GM19468 (cell line): ENCODE measurements at regions not wholly inside any gene's neighbourhood (a gene's known extent, or its start where the extent isn't known, plus 50 kb on each side); places are given as distances from the start of the nearest gene placed in this dataset.

ENCODE experiments used
- ATAC-seq: cut with Tn5 transposase; IDR thresholded peaks from one replicate; pipeline ENCODE4 v1.9.1; 2021; ENCODE audit warnings: mild to moderate bottlenecking, moderate library complexity, moderate number of reproducible peaks; ENCODE audit not compliant: unreplicated experiment; ENCODE audit errors: extremely low read depth

DNA sequence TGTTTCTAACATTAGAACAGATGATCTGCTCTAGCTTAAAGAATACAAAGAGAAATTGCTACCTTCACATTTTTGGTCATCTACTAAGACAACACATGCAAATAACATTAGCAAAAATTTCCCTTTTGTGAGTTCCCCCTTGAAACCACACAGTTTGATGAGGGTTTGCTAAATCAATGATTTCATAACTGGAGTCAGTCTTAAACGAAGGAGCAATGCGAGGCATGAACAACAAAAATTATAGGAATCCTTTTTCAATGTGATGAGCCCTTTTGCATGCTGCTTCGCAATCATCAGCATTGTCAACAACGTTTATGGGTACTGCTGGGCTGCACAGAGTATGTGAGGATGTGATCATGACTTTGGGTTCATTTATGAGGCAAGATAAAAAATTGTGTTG lies 286.4 kb downstream of the C7orf25 start:
- no peak for ATAC-seq

DNA sequence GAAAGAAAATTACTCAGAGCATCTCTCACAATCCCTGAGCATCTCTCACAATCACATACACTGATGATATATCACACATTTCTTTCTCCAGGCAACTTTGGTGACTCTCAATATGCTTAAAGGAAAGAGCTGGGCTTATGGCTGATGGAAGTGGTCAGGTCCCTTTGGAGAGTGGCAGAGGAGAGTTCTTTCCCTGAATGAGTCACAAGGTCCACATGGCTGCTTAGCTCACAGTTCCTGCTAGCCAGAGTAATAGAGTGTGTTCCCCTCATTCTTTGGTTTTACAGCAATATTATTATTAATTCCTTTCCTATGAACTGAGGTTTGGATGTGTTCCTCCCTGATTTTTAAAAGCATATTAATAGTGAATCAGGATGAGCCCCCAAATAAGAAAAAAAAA lies 287.4 kb downstream of the C7orf25 start:
- no peak for ATAC-seq

DNA sequence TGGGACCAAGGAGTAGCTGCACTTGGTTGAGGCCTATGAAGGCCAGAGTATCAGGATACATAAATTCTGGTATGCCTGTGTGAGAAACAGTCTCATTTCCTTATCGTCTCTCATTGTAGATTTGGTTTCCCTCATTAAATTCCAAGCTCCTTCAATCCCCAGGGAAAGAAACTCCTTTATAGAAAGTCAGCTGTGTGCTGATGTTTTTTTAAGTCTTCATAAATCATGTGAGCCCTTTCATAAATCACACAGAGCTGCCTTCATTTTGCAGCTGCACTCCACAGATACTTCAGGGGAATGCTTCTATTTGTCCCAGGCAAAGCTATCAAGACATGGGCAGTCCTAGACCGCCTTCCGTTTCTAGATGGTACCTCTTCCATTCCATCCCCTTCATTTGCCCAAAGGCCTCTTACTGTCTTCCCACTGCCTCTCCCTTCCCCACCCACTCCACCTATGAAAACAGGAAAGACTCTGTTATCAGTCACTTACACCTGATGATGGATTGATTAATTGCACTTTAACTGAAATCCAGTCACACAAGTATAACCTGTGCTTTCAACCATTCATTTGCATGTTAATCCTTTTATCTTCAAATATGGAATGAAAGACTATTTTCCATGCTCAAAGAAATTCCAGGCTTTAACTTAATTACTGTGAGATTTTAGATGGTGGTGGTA lies 290.2 kb downstream of the C7orf25 start:
- ATAC-seq, result no peak

DNA sequence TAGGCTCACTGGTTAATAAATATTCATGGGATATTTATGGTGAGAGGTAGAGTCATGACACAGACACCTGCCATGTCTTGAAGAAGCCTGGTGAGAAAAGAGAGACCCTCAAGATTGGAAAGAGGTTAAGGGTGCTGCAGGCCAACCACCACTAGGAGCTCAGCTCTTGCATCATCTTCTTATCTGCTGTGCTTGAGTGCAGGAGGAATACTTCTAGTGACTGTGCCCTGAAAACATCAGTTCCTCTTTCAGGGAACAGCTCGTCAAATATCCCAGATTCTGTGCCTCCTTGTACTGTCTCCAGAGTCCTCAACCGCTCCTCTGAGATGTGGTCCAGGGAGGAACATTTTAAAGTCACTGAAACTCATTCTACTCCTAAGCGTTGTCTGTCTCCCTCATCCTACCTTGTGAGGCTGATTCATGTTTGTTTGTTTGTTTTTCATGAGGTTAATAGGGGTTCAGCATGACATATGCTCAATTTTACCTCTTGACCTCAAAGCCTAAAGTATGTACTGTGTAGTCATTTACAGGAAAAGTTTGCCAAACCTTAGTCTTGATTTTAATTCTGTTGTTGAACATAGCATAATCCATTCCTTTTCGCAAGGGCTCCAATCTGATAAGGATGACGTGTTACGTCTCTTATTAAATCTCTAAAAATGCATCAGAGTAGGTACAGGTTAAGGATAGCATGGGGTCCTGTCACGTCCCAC lies 293.1 kb downstream of the C7orf25 start:
- ATAC-seq, result no peak

DNA sequence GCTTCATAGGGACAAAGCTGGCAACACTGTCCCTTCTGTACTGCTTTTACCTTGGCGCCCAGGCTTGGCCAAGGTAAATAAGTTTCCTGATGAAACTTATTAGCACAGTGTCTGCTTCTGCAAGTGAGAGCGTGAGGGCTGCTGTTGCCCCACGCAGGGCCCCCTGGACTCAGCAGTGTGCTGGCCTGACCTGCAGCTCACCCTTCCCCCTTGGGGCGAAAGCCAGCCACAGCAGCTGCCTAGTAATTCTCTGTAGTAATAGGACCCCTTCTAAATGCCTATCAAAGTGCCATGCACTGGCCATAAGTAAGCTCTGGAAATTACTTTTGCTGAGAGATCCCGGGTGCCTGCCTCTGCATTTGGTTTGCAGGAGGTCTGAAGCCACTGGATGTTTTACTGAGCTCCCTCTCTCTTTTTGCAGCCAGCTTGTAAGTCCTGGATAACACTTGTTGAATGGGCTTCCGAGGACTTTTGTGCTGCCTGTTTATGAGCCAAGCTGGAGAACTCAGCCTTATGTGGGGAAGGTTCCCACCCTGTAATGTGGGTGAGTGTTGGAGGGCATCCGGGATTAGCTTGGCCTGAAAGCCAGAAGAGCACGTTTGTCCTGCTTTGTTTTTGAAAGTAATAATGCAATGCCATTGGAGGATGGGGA lies 293.9 kb downstream of the C7orf25 start:
- no peak for ATAC-seq

DNA sequence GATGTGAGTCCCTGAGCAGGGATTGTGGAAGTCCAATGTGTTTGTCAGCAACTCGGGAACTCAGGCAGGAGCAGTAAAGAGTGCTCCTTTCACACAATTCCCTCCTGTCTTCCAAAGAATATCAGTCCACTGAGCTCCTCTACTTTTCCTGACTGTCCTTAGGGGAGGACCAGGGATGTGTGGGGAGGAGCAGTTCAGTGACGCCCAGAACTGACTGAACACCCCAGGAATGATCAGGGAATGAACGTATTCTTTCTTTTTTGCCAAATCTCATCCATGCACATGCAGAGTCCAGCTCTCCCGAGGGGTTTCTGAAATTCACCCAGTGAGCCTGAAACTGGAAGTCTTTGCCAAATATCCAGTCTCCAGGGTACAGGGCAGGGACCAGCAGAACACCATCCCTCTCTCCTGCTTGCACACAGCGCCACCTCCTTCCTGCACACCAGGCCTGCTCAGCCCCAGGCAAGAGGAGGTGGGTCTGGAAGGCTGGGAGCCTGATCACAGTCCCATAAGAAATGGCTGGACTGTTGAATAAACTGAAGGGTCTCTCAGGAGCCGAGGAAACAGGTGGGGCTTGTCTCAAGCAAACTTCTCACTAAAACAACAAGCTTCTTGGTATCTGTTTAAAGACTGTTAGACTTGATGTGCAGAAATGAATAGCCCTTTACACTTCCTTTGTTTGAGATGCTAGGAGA lies 294.7 kb downstream of the C7orf25 start:
- no peak for ATAC-seq

DNA sequence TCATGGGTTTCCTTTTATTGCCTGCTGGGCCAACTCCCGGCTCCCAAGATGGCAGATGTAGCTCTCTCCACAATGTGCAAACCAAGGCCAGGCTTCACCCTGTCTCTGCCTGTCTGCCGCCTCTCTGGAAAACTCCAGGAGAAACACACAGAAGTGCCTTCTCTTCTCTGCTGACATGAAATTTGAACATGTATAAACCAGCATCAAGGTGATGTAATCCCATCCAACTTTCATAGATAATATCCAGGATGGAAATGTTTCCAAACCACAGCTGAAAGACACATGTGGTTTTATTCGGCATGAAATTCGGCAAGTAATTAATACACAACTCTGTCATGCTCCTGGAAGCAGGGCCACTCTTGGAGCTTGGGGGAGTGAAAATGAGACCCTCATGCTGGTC lies 297.2 kb downstream of the C7orf25 start:
- no peak for ATAC-seq

DNA sequence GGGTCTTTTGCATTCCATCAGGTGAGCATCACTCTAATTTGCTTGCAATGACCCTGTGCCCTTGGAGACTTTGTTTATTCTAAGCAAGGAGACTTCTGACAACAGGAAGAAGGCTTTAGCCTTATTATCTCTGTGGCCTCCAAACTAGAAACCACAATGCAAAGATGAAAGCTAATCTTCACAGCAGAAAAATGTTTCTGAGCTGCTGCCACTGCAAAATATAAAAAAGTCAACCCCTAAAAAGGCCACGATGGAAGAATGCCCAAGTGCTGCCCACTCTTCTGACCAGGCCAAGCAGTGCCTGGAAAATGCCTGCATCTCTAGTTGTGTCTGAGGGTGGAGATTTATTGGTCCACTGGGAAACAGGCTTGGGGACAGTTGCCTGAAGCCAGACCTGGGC lies 299.9 kb downstream of the C7orf25 start:
- no peak for ATAC-seq

DNA sequence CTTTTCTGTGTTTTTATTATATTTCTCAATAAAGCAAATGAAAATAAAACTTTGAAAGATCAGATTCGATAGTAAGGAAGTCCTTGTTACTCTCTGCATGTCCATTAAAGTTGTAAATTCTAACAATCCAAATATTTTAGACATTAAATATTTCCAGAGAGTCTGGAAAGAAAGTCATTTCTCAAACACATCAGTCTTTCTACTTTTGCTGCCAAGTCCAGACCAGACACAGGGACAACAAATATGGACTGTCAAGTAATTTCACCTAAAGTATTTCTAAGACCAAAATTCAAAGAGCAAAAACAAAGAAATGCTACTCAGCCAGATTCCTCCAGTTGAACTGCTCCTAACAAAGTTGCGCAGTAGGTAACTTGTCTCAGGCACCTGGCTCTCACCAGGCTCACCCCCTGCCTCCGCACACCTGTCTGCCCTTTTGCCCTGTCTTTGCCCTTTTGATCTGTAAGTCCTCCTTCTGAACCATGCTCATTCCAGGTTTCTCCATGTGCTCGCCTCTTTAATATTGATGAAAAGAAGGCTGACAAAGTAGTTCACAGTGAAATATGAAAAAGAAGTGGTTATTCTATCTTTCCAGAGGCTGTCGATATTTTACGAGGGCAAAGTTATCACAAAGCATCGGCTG lies 300.5 kb downstream of the C7orf25 start:
- no peak for ATAC-seq

DNA sequence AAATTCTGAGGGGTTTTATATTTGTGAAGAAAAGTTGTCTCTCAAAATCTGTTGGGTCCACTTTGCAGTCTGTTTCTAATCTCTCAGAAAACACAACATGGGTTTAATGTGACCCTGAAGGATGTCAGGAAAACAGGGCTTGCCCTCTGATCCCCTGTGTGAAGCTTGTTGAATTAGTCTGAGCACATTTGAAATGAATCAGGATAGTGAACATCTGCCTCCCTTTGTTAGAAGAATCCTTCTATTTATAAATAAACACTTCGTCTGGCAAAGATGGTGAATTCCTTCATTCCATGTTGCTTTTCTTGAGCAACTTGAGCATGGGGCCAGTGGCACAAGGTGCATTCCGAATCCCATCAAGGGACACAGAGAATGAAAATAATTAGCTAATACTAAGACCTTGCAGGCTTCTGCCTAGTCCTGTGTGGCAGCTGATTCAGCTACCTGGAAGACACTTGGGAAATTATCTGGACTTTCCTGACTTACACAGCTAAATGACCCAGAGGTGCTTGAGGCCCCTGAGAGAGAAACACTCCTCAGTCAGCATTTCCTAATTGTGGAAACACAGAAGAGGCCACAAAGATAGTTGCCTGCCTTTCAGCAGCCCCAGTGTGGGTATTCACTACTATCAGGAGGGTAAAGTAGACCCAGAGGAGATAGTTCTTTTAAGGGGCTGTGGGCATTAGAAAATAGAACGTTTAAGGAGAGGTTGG lies 305.5 kb downstream of the C7orf25 start:
- no peak for ATAC-seq

DNA sequence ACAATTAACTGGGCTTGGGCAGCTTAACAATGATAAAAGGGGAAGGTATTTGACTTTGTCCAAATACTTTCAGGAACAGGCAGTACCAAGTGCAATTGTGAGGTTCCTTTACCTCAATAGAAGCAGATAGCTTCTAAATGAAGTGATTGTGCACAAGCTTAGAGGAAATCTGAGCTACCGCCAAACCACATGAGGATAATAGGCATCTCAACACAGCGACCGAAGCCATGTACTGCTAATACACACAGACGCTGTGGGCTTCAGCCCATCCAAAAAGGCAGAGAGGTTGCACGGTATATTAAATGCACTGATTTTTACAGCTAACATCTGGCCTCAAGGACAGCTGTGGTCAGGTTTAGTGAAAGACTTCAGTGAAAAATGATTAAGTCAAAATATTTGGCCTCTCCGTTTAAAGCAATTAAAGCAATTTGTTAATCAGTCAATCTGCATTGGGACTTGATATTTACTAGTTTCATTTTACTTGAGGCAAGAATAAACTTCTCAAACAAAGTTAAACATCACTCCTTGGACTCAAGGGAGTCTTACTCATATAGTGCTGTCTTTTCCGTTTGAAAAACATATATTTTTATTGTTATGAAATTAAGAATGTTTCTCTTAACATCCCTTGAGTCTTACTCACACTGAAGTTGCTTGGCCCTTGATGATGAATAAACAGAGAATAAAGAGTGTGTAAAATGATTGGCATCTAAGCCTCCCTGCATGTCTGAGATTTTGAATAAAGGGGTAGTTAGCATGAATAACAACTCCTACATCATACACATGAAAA lies 306.3 kb downstream of the C7orf25 start:
- no peak for ATAC-seq

DNA sequence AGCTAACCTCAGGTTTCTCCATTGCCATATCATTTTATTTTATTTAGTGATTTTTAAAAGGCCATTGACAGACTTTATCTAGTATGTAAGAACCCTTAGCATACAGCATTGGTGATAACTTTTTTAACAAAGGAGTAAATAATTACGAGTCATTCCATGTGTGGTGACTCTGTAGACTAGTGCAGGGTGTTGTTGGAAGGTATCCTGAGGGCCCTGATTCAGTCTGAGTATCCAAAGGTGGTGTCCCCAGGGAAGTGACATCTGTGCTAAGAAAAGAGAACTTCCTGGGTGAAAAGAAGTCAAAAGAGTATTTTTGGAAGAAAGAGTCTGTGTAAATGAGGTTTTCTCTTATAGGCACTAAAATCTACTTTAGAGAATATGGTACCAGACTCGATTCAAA lies 308.4 kb downstream of the C7orf25 start:
- no peak for ATAC-seq

DNA sequence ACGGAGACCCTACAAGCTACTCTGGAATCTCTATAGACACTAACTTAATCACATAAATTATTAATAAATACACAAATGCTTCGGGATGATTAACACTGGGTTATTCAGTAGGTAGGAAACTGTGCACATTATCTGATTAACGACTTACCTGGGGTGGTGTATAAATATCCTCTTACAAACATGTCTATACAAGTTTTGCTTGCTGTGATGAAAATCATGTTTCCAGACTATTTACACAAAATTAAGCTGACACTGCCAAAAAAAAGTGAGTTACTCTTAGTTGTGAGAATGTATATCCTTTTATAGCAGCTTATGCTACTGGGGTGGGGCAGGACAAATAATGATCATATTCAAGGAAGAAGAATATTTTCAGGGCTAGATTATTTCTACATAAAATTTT lies 314.6 kb downstream of the C7orf25 start:
- no peak for ATAC-seq

DNA sequence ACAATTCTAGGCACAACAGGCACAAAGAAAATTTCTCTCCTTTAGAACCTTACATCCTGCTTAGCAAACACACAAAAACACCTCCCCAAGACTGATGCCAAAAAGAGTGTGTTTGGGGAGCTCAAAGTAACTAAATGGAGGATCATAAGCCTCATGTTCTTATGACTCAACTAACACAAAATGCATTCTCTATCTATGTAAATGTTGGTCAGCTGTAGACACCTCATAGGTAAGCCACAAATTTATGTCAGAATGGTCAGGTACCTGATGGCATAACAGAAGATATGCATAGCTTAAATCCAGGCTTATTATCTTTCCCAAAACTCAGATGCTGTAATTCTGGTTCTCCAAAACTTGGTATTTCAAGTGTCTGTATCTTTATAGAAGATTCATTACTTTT lies 315.1 kb downstream of the C7orf25 start:
- no peak for ATAC-seq

DNA sequence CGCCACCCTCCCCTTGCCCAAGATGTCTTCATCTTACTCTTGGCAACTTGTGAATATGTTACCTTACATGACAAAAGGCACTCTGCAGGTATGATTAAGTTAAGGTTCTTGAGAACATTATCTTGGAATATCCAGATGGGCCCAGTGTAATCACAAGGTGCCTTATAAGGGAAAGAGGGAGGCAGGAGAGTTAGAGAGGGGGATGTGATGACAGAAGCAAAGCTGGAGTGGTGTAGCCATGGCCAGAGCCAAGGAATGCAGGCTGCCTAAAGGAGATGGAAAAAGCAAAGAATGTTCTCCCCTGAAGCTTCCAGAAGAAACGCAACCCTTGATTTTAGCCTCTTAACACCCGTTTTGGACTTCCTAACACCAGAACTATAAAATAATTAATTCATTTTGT lies 318.0 kb downstream of the C7orf25 start:
- ATAC-seq, result no peak

DNA sequence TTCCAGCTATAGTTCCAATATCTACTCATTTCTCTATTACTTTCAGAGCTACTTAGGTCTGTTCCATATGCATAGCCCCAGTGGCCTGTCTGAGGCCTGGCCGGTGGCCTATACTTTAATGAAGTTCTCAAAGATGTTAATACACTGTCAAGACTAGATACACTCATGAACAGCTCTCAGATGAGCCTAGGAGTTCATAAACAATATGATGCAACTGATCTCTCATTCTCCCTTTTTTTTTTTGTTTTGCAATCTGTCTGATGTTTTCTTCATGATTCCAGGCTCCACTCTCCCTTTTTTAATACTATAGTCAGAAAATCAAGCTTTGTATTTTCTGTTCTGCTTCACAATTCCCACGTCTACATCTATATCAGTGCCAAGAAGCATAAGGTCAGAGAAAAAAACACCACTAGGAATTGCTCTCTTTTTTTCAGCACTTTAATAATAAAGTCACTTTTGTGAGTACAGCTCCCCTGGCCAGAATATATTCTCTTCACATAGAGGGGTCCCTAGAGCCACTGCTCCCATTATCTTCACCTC lies 321.0 kb downstream of the C7orf25 start:
- no peak for ATAC-seq

DNA sequence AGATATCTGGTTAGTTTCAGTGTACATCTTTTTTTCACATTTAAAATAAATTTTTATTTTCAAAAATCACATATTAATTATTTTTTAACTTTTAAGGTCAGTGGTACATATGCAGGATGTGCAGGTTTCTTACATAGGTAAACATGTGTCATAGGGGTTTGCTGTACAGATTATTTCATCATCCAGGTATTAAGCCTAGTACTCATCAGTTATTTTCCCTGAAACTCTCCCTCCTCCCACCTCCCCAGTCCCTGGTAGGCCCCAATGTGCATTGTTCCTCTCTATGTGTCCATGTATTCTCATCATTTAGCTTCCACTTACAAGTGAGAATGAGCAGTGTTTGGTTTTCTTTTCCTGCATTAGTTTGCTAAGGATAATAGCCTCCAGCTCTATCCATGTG lies 323.0 kb downstream of the C7orf25 start:
- ATAC-seq, result no peak

DNA sequence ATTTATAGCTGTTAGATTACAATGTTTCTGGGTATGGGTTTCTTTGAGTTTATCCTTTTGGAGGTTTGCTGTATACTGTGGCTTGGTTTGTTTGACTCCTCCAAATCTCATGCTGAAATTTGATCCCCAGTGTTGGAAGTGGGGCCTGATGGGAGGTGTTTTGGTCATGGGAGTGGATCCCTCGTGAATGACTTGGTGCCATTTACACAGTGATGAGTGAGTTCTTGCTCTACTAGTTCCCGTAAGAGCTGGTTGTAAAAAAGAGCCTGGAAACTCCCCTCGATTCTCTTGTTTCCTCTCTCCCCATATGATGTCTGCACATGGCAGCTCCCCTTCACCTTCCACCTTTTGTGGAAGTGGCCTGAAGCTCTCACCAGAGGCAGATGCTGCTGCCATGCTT lies 324.1 kb downstream of the C7orf25 start:
- ATAC-seq, result no peak

DNA sequence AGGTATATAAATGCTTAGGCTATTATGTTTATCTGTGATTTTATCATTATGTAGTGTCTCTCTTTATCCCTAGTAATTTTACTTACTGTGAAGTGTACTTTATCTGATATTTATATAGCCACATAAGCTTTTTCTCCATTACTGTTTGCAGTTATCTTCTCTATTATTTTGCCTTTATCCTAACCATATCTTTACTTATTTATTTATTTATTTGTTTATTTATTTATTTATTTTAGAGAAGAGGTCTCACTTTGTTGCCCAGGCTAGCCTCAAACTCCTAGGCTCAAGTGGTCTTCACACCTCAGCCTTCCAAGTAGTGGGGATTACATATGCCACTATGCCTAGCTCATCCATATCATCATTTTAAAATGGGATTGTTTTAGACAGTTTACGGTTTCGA lies 331.8 kb downstream of the C7orf25 start:
- no peak for ATAC-seq
